Erythroblast (primary cell): ENCODE measurements at regions not wholly inside any gene's neighbourhood (a gene's known extent, or its start where the extent isn't known, plus 50 kb on each side); places are given as distances from the start of the nearest gene placed in this dataset.

Experiments
- GATA1 ChIP-seq: IDR thresholded peaks from 2 replicates; pipeline ENCODE4 v1.6.1; 2011; ENCODE audit warnings: low read depth, mild to moderate bottlenecking, control low read depth, low read length, moderate library complexity
- POLR2A ChIP-seq: IDR thresholded peaks from 2 replicates; pipeline ENCODE4 v1.6.1; 2011; ENCODE audit warnings: mild to moderate bottlenecking, low read length

DNA sequence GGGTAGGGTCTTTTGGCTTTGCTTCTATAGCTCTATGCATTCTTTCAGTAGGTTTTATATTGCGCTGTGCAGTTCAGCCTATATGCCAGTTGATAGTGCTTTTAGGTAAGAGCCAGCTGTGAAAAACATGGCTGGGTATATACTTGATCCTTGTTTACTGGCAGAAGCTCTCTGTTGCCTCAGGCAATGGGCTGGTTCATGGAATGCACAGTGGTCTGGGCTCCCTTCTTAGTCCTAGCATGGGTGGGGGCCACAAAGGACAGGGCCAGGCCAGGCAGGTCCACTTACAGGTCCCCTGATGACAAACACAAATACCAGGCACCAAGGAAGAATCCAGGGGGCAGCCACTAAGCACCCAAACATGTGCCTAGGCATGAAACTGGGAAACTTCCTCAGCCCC, 240.7 kb downstream of the SEC23A start:
- TF ChIP-seq POLR2A (no peak), GATA1 (no peak)
